GM19351 (cell line): ENCODE measurements at regions not wholly inside any gene's neighbourhood (a gene's known extent, or its start where the extent isn't known, plus 50 kb on each side); places are given as distances from the start of the nearest gene placed in this dataset.
A peak's percentile ranks its signal among the peaks of the same experiment; 100 is the strongest.

ENCODE experiments used
- ATAC-seq: cut with Tn5 transposase; IDR thresholded peaks from one replicate; pipeline ENCODE4 v1.9.1; 2021; ENCODE audit warnings: mild to moderate bottlenecking, moderate library complexity; ENCODE audit not compliant: unreplicated experiment

DNA sequence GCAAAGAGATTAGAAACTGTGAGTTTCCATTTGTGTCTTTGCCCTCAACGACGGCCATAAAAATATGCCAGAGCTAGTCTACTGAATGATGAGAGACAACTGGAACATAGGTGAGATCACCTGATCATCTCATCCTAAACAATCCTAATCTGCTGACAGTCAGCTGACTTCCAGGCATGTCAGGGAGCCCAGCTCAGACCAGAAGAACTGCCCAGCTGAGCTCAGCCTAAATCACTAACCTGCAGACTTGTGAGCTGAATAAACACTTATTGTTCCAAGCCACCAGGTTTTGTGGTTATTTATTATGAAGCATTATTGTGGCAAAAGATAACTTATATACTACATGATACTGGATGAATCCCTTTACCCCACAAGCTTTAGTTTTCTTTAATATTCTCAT is 118.9 kb upstream of the PLEKHG7 start:
- no peak for ATAC-seq

DNA sequence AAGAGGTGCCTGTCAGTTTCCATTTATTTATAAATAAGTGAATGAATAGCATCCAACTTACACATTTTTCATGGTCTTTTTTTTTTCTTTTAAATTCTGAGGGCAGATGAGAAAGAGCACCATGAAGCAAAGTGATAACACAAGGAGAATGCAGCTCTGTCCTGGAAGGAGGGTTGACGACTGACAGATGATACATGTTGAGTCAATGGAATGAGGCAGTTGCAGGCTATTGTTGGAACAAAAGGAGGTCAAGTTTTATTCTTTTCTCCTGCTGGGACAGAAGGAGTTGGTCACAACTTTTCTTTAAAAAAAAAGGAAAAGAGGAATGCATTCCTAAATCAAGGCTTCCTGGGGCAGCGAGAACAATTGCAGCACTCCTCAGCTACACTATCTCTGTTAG is 119.9 kb upstream of the PLEKHG7 start:
- ATAC-seq, result no peak

- ATAC-seq, result no peak
Measured at GRCh38 chr12:92582475-92582874, 120.3 kb upstream of the PLEKHG7 start.

- no peak for ATAC-seq
Measured at GRCh38 chr12:92581604-92582003, 121.2 kb upstream of the PLEKHG7 start.

DNA sequence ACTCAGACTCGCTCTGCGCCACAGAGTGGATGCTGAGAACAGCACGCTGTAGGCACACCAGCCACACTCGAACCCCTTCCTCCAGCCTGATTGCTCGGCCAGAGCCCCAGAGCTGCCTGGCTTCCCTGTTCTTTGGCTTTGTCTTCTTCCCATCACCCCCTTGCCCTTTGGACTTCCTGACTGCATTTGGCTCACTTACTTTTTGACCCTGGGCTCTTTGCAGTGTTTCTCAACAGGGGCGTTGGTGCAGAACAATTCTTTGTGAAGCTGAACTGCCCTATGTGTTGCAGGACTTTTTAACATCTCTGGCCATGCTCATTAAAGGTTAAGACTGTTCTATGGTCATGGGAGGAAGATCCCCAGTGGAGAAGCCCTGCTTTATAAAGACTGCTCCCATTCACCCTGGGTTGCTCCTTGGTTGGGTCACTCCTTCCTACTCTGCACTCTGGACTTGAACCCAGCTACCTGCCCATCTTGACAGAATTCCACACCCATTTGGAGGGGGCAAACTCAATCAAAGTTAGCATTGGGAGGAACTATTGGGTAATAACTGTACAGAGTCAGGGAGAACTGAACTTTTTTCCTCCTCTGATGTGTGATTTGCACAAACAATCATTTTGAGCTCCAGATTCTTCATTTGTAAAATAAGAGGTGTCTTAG is 127.7 kb upstream of the PLEKHG7 start:
- no peak for ATAC-seq

GRCh38 chr12:92574051-92574783 is 128.6 kb upstream of the PLEKHG7 start:
- no peak for ATAC-seq

DNA sequence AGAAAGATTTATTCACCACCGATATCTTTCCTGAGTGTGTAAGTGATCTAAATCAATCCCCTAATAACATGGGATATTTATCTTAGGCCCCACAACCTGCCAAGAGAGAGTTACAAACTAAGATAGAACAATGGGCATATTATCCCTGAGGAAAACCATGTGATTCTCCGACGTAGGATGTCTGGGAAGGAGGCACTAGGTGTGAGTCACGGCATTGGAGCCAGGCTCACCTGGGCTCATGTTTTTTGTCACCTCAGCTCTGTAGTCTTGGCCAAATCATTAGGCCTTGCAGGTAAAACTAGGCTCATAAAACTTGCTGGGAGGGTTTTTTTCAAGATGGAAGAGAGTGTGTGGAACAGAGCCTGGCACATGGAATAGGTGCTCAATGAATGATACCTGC is 129.7 kb upstream of the PLEKHG7 start:
- ATAC-seq, result no peak

- ATAC-seq, result no peak
Measured at GRCh38 chr12:92571844-92572543, 130.8 kb upstream of the PLEKHG7 start.

DNA sequence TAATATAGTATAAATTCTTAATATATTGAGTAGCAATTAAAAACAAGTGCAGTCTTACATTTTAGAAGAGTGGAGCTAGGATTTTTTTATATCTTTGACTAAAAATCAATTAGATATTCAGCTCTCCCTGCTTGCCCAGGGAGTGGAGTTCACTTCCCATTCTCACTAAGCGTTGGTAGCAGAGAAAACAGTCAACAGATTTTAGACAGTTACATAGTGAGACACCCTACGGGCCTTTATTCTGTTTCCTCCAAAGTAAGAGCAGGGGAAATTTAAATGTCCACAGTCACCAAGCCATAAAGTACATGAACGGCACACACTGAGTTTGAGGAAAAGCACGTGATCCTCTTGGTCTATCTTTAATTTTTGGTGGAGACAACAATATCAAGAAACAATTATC is 131.6 kb upstream of the PLEKHG7 start:
- no peak for ATAC-seq

DNA sequence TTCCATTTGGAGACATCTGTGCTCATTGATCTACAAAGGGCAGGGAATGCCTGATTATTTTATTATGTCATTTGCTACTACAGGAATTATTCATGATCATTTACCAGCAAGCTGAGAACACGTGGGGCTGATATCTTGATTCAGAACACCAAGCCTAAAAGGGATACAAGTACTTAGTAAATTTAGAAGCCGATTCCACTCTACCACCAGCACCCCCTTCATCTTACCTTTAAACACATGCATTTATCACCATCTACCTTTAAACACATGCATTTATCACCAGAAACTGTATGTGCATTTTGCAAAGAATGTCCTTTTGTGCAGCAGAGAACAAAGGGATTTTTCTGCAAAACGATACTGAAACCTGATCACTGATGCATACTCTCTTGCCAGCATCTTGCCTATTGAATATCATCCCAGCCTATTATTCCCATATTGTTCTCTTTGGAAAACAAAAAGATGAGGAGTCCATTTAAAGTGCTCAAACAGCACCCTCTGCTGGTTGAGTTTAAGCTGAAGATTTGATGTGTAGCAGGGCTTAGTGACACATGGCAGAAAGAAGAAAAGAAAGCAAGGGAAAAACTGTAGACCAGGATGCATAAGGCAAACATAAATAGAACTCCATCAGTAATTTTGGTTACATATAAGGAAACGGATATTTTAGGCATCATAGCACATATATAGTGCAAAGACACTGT is 132.6 kb upstream of the PLEKHG7 start:
- peak; percentile 93 for ATAC-seq

DNA sequence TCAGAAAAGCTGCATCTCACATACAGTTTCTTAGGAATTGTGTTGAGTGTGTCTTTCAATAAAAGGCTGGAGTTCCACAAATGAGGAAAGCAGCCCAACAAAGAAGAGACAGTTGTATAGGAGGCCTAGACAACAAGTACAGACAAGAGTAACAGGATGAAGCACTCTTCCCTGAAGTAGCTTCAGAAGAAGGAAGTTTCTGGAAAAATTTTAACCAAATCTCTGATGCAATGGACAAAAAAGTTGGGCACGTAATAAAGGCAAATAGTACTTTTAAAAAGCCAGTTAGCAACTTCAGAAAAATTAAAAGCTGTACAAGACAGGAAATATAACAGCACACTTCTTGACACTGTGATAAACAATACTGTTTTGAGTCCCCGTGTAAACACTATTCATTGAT is 134.1 kb upstream of the PLEKHG7 start:
- no peak for ATAC-seq

GRCh38 chr12:92566448-92567019 is 136.3 kb upstream of the PLEKHG7 start:
- no peak for ATAC-seq

GRCh38 chr12:92563819-92564218 is 139.0 kb upstream of the PLEKHG7 start:
- ATAC-seq, result no peak

DNA sequence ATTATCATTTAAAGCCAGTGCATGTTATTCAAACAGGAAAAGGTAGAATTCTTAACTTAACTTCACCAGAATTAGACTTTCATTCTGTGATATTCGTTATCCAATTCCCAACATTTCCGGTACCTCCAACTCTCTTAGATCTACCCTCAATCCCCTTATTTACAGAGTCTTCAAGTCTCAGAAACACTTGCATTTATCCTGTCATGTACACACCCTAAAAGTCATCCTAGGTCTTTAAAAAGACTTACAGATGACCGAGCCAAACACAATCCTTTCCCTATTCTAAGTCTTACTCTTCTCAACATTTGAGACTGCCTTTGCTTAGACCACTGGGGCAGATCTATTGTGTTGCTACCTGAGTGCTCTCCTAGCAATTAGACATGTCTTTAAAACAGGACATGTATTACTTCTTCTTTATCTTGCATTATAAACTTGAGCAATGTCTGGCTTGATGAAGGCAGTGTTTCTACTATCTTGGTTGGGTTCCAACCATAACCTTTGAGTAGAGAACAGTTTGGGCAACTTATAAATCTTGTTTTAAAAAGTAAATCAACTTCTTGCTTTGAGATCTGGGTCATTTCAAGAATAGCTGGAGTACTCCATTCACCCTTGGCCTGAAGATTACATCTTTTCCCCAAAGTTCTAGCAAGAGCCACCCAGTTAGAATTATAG is 140.6 kb upstream of the PLEKHG7 start:
- ATAC-seq, result no peak

DNA sequence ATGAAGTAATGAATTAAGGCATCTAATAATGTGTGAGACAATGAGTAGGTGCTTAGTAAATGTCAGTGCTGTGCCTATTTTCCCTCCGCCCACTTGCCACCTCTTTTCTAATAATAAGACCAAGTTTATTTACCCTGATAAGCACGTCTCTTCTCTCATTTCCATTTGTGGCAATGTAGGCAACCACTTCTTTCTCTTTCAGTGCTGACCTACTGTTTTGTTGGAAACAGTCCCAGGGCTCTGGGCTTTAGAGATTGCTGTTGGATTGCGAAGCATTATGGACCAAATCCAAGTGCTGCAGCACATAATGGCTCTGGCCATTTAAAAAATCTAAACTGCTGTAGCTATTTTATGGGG is 141.3 kb upstream of the PLEKHG7 start:
- ATAC-seq, result no peak

- no peak for ATAC-seq
Measured at GRCh38 chr12:92560713-92561542, 141.9 kb upstream of the PLEKHG7 start.

- peak; percentile 33 for ATAC-seq
Measured at GRCh38 chr12:92558806-92559205, 144.0 kb upstream of the PLEKHG7 start.

DNA sequence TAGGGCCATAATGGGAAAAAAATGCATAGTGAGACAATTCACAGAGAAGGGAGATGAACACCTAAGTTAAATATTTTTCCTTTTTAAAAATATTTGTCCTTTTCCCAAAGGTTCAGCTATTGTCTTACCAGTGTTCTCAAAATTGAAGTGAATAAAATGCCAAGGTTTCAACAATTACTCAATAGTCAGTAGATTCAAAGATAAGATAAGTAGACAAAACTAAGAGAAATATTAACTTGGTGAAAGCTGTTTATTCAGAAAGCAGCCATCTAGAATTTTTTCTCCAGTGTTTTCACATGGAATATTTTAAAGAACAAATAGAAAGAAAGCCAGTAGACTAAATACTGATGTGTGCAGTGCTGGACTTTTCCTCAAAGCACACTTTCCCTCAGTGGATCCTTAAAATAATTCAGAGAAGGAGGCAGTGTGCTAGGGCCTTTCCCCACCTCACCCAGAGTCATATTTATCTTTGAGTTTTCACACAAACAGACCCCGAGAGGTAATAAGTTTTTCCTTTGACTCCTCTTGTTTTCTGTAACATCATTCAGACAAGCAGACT is 144.5 kb upstream of the PLEKHG7 start:
- peak; percentile 0 for ATAC-seq

DNA sequence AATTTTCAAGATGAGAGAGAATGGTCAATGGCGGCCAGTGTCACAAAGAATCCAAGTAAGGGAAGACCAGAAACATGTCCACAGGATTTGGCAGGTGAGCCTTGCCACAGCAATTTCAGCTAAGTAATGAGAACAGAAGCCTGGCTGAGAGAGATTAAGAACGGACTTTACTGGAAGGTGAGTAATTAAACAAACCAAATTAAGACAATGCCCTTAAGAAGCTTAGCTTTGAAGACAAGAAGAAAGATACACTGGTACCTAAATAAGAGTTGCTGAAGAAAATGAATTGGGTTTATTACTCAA is 145.4 kb upstream of the PLEKHG7 start:
- ATAC-seq, result no peak
